Gastroesophageal sphincter (tissue), 4 donors: ENCODE measurements at regions not wholly inside any gene's neighbourhood (a gene's known extent, or its start where the extent isn't known, plus 50 kb on each side); places are given as distances from the start of the nearest gene placed in this dataset.

Source experiments
- ATAC-seq: fragments of 150-250 bp; one replicate; pipeline ENCODE4 v1.9.1; 2016; ENCODE audit warnings: mild to moderate bottlenecking, moderate library complexity
- H3K27ac ChIP-seq, 4 donors: fragments of 200-600 bp; sonication (generic) in 3 of 4; 1 replicate in 3 of 4; 2 replicates in 1 of 4; pipeline ENCODE4 v1.5.1; 2016 to 2019
- H3K27me3 ChIP-seq: fragments of 200-600 bp; sonication (generic); one replicate; pipeline ENCODE4 v1.5.1; 2019
- H3K36me3 ChIP-seq, 2 donors: fragments of 200-600 bp; sonication (generic); one replicate each; pipeline ENCODE4 v1.5.1; 2019; ENCODE audit warnings: control low read depth in 1 of 2
- H3K4me1 ChIP-seq, 3 donors: fragments of 200-600 bp; sonication (generic); 1 replicate in 2 of 3; 2 replicates in 1 of 3; pipeline ENCODE4 v1.5.1; 2016 to 2019; ENCODE audit warnings: control low read depth in 2 of 3
- H3K4me3 ChIP-seq, 2 donors: fragments of 200-600 bp; sonication (generic); one replicate each; pipeline ENCODE4 v1.5.1; 2019; ENCODE audit warnings: mild to moderate bottlenecking in 1 of 2, moderate library complexity in 1 of 2
- H3K9me3 ChIP-seq, 3 donors: fragments of 200-600 bp; sonication (generic); one replicate each; pipeline ENCODE4 v1.5.1; 2017 to 2019; ENCODE audit warnings: control low read depth in 2 of 3
- EP300 ChIP-seq: sonication (generic); formaldehyde crosslinking; IDR thresholded peaks from one replicate; pipeline ENCODE4 v1.6.1; 2017; ENCODE audit warnings: antibody characterized with exemption, mild to moderate bottlenecking
- POLR2A ChIP-seq, 2 donors: fragments of 450-650 bp; IDR thresholded peaks; one replicate each; pipeline ENCODE4 v1.6.1; 2017; ENCODE audit warnings: antibody characterized with exemption in 2 of 2, mild to moderate bottlenecking in 2 of 2, moderate library complexity in 1 of 2
- POLR2AphosphoS5 ChIP-seq: sonication (generic); formaldehyde crosslinking; IDR thresholded peaks from one replicate; pipeline ENCODE4 v1.6.1; 2017; ENCODE audit warnings: antibody characterized with exemption
- WGBS, 2 donors: methylation state at CpG; one replicate each; pipeline ENCODE4 v1.1.5; 2018; ENCODE audit warnings: low coverage in 1 of 2; 5-methylcytosine and 5-hydroxymethylcytosine counted together
- TF ChIP-seq, protein P1 (sequence below), 4 experiments: fragments of 200-600 bp in 2 of 4; fragments of 450-650 bp in 2 of 4; sonication (generic) in 1 of 4; IDR thresholded peaks; one replicate each; pipeline ENCODE4 v1.5.1; 2017 to 2019; ENCODE audit warnings: antibody characterized with exemption in 4 of 4, mild to moderate bottlenecking in 2 of 4, moderate library complexity in 2 of 4

DNA sequence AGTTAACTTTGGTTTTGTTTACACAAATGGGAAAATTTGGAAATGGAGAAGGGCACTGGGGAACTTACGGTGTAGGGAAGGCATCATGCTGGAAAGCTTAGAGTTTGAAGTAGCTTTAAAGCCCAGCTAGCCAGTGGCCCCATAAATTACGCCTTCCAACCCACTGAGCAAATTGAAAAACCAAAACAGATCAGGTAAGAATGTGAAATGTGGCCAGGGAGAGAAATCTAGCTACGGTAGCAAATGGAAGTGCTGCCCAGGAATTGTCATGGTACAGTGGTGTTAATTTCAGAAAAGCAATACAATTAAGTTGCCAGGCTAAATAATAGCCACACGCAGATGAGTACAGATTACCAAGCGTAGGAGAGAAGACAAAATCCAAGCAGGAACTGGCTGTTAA is 654.8 kb downstream of the PRELID2 start:
- Histone ChIP-seq H3K27ac (no peak overlapping the region), H3K27me3 (no peaks in the 10 kb centered on the region), H3K36me3 (no peaks in the 10 kb centered on the region), H3K4me3 (no peak overlapping the region), H3K4me1 (no peaks in the 10 kb centered on the region), H3K9me3 (no peaks in the 10 kb centered on the region)
- 57 to 67% methylated on average over 3 to 5 of the region's 5 CpGs for WGBS, 2 donors
- no peak for ATAC-seq
- TF ChIP-seq POLR2AphosphoS5, result no peak

DNA sequence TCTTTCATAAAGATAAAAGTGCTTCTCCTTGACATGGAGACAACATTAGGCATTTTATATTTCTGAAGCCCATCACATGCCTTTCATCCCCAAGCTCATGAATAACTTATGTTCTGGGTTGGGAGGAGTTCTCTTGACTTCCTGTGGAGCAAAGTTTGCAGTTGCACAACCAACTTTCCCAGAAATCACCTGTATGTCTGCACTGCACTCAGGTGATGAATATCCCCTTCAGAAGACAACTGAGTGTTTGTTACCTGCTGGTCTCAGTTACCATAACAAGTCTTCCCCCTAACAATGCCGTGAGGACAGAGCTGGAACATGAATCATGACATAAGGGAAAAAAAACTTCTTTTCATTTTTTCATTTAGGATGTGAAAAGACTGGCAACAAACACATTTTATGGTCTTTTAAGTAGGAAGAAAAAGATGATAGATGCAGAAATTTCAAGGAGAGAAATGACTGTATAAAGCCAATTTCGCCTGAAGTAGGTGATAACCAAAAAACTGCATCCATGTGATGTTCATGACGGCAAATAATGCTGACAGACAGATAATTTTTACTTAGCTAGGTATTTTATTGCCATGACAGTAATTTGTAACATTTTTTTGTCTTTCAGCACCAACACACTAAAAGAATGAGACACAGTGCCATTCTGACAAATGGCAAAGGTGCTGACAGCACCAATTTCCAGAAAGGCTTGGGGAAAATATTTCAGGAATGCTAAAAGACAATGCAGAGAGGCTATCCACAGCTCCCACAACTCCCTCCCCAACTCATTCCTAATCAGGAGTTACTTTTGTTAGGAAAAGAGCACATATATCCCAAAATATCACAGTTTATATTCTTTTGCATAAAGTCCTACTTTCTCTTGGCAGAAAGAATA is 656.3 kb downstream of the PRELID2 start:
- 50 to 68% methylated on average over 3 of the region's 3 CpGs for WGBS, 2 donors
- H3K27ac ChIP-seq, result no peak overlapping the region
- no peaks in the 10 kb centered on the region for H3K27me3 ChIP-seq
- H3K36me3 ChIP-seq, result no peaks in the 10 kb centered on the region
- no peaks in the 10 kb centered on the region for H3K9me3 ChIP-seq
- ATAC-seq, result no peak
- H3K4me3 ChIP-seq, result no peak overlapping the region
- no peak for TF ChIP-seq POLR2A (IDR thresholded peaks at IDR 0.05)
- TF ChIP-seq, protein P1, sequence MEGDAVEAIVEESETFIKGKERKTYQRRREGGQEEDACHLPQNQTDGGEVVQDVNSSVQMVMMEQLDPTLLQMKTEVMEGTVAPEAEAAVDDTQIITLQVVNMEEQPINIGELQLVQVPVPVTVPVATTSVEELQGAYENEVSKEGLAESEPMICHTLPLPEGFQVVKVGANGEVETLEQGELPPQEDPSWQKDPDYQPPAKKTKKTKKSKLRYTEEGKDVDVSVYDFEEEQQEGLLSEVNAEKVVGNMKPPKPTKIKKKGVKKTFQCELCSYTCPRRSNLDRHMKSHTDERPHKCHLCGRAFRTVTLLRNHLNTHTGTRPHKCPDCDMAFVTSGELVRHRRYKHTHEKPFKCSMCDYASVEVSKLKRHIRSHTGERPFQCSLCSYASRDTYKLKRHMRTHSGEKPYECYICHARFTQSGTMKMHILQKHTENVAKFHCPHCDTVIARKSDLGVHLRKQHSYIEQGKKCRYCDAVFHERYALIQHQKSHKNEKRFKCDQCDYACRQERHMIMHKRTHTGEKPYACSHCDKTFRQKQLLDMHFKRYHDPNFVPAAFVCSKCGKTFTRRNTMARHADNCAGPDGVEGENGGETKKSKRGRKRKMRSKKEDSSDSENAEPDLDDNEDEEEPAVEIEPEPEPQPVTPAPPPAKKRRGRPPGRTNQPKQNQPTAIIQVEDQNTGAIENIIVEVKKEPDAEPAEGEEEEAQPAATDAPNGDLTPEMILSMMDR (IDR thresholded peaks at IDR 0.05), result no peak
- no peak for TF ChIP-seq EP300
- no peak for TF ChIP-seq POLR2AphosphoS5
- no peaks in the 10 kb centered on the region for H3K4me1 ChIP-seq

DNA sequence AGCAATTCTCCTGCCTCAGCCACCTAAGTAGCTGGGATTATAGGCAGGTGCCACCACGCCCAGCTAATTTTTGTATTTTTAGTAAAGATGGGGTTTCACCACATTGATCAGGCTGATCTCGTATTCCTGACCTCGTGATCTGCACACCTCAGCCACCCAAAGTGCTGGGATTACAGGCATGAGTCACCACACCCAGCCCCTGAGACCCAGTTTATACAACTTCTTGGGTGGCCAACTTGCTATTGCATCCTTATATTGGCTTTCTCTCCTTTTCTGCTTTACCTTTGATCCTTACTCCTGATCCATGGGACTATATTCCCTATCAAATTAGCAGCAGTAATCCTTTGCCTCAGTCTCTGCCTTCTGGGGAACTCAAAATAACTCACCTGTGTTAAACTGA is 659.1 kb downstream of the PRELID2 start:
- no peak for ATAC-seq
- no peak for TF ChIP-seq POLR2A (IDR thresholded peaks at IDR 0.05)
- TF ChIP-seq, protein P1 (IDR thresholded peaks at IDR 0.05), result no peak
- no peak for TF ChIP-seq EP300
- no peak for TF ChIP-seq POLR2AphosphoS5
- H3K9me3 ChIP-seq, result no peaks in the 10 kb centered on the region
- H3K27me3 ChIP-seq, result no peaks in the 10 kb centered on the region
- H3K36me3 ChIP-seq, result no peaks in the 10 kb centered on the region
- H3K4me1 ChIP-seq, result no peaks in the 10 kb centered on the region
- WGBS, 2 donors, result 86% methylated on average over 2 of the region's 3 CpGs; no CpG with 5 or more reads in 1 of the 2 donors
- no peak overlapping the region for H3K4me3 ChIP-seq
- H3K27ac ChIP-seq, result no peak overlapping the region

DNA sequence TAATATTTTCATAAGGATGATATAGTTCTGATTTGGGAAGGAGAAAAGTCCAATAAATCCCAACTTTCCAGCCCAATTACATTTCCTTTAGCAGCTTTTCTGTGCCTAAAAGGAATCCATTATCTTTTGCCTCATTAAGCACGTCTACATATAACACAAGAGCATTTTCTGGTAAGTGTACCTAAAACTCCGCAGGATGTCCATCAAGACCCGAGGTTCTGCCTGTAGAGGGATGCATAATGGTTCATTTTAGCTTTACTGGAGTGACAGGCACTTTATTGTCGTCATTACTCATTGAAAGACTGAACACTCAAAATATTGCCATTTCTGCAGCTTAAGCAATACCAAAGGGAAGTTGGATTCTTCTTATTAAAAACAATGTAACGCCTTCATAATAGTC is 669.0 kb downstream of the PRELID2 start:
- ATAC-seq, result no peak
- H3K4me1 ChIP-seq, result no peaks in the 10 kb centered on the region
- H3K27me3 ChIP-seq, result no peaks in the 10 kb centered on the region
- no peak overlapping the region for H3K4me3 ChIP-seq
- no peaks in the 10 kb centered on the region for H3K36me3 ChIP-seq
- no peak overlapping the region for H3K27ac ChIP-seq
- H3K9me3 ChIP-seq, result no peaks in the 10 kb centered on the region
- TF ChIP-seq, protein P1 (IDR thresholded peaks at IDR 0.05), result no peak
- no peak for TF ChIP-seq POLR2AphosphoS5
- TF ChIP-seq POLR2A (IDR thresholded peaks at IDR 0.05), result no peak
- no peak for TF ChIP-seq EP300
- WGBS, 2 donors, result 81 to 92% methylated on average over 2 to 5 of the region's 5 CpGs

DNA sequence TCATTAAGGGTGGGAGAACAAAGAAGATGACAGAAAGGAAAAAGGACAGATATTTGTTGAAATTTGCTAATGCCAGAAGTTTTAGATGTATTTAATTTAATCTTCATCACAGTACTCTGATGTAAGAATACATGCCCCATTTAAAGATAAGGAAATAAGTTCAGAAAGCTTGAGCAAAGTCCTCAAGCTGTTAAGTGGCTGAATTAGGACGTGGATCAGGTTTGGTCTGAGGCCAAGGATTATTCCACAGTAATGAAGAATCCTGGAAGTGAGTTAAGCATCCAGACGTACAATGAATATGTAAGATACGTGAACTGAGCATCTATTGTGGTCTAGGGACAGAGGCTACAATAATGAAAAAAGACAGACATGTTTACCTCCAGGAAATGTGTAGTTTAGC is 671.3 kb downstream of the PRELID2 start:
- WGBS, 2 donors, result 67 to 74% methylated on average over 3 of the region's 3 CpGs
- H3K36me3 ChIP-seq, result no peaks in the 10 kb centered on the region
- no peak overlapping the region for H3K4me3 ChIP-seq
- no peaks in the 10 kb centered on the region for H3K9me3 ChIP-seq
- H3K27me3 ChIP-seq, result no peaks in the 10 kb centered on the region
- no peak for TF ChIP-seq EP300
- no peak for TF ChIP-seq POLR2A (IDR thresholded peaks at IDR 0.05)
- no peaks in the 10 kb centered on the region for H3K4me1 ChIP-seq
- ATAC-seq, result no peak
- no peak overlapping the region for H3K27ac ChIP-seq

DNA sequence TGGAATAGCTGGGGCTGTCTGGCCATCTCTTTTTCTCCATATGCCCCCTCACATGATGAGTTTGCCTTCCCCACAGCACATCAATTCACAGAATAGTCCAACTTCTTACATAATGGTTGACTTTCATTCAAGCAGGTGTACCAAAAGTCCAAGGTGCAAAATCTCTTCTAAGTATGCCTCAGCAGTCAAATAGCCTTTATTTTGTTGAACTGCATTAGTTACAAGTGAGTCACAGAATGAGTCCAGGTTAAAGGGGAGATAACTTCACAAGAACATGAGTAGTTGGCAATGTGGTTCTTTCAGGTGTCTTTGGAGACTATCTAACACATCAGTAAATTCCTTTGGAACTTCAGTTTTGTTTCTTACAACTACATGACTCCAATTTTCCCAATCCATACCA is 672.5 kb downstream of the PRELID2 start:
- ATAC-seq, result no peak
- Histone ChIP-seq H3K27me3 (no peaks in the 10 kb centered on the region), H3K4me3 (no peak overlapping the region), H3K9me3 (no peaks in the 10 kb centered on the region), H3K27ac (no peak overlapping the region), H3K36me3 (no peaks in the 10 kb centered on the region), H3K4me1 (no peaks in the 10 kb centered on the region)
- TF ChIP-seq POLR2AphosphoS5 (no peak), EP300 (no peak), POLR2A (IDR thresholded peaks at IDR 0.05) (no peak)
- TF ChIP-seq, protein P1 (IDR thresholded peaks at IDR 0.05), result no peak
